Prostate gland (tissue), 1 donor: ENCODE measurements at regions not wholly inside any gene's neighbourhood (a gene's known extent, or its start where the extent isn't known, plus 50 kb on each side); places are given as distances from the start of the nearest gene placed in this dataset.

ENCODE experiments used
- POLR2A ChIP-seq: fragments of 450-650 bp; IDR thresholded peaks from one replicate; pipeline ENCODE4 v1.6.1; 2016; ENCODE audit warnings: antibody characterized with exemption, mild to moderate bottlenecking
- POLR2AphosphoS5 ChIP-seq: sonication (generic); formaldehyde crosslinking; IDR thresholded peaks from one replicate; pipeline ENCODE4 v1.6.1; 2017; ENCODE audit warnings: antibody characterized with exemption

- no peak for TF ChIP-seq POLR2A
- TF ChIP-seq POLR2AphosphoS5, result no peak
These were observed 106.2 kb downstream of the ELAPOR2 start for GRCh38 chr7:86953219-86953618.
